Astrocyte of the cerebellum (primary cell): ENCODE measurements at regions not wholly inside any gene's neighbourhood (a gene's known extent, or its start where the extent isn't known, plus 50 kb on each side); places are given as distances from the start of the nearest gene placed in this dataset.

Source experiments
- DNase-seq: peaks from one replicate; pipeline ENCODE4 v3.0.0-alpha.2; 2011; ENCODE audit warnings: low read depth
- H3K4me3 ChIP-seq: 2 replicates; pipeline ENCODE4 v1.5.1; 2011; ENCODE audit warnings: mild to moderate bottlenecking, low read depth, low read length, moderate library complexity
- in situ Hi-C: cut with HindIII; loops from 2 replicates; pipeline ENCODE4 v1.10.0; 2017; ENCODE audit warnings: low sequenced_read_pairs
- TF ChIP-seq, protein P1 (sequence below): IDR thresholded peaks from 2 replicates; pipeline ENCODE4 v1.5.1; 2012; ENCODE audit warnings: low read length, low read depth, moderate library complexity, mild to moderate bottlenecking; ENCODE audit errors: missing control alignments

DNA sequence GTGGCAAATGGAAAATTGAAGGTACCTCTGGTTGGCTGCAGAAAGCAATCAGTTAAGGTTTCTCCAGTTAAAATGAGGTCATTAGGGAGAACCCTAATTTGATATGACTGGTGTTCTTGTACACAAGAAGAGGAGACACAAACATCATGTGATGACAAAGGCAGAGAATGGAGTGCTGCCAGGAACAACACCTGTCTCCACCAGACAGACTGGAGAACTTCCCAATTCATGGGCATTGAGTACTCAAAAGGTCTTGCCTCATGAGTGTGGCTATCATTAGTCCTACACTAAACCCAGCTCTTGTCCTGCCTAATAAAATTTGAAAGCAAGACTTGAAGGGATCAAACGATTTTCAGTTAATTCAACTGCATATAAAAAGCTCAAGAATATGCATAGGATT is 152.6 kb downstream of the PTPN20 start:
- H3K4me3 ChIP-seq: no peak overlapping the region
- DNase-seq: no peak
- TF ChIP-seq, protein P1, sequence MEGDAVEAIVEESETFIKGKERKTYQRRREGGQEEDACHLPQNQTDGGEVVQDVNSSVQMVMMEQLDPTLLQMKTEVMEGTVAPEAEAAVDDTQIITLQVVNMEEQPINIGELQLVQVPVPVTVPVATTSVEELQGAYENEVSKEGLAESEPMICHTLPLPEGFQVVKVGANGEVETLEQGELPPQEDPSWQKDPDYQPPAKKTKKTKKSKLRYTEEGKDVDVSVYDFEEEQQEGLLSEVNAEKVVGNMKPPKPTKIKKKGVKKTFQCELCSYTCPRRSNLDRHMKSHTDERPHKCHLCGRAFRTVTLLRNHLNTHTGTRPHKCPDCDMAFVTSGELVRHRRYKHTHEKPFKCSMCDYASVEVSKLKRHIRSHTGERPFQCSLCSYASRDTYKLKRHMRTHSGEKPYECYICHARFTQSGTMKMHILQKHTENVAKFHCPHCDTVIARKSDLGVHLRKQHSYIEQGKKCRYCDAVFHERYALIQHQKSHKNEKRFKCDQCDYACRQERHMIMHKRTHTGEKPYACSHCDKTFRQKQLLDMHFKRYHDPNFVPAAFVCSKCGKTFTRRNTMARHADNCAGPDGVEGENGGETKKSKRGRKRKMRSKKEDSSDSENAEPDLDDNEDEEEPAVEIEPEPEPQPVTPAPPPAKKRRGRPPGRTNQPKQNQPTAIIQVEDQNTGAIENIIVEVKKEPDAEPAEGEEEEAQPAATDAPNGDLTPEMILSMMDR: no peak
- in situ Hi-C loops: no loop called here

DNA sequence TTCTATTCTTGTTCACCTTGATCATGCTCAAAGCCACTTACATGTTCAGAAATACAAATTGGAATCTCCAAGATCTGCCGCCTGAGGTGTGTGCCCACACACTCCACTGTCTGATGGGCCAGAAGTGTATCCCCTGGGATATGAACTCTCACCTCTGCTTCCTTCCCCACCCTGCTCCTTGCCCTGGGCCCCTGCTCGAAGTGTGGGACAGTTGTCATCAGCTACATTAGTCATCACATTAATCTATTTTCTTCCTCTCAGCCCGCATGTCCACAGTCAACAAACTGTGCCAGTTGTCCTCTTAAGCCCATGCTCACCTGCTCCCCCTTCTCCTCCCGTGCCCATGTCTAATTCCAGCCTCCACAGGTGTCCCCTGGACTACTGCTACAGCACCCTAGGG is 154.7 kb downstream of the PTPN20 start:
- in situ Hi-C loops: no loop called here
- TF ChIP-seq, protein P1: no peak
- no peak for DNase-seq
- no peak overlapping the region for H3K4me3 ChIP-seq

DNA sequence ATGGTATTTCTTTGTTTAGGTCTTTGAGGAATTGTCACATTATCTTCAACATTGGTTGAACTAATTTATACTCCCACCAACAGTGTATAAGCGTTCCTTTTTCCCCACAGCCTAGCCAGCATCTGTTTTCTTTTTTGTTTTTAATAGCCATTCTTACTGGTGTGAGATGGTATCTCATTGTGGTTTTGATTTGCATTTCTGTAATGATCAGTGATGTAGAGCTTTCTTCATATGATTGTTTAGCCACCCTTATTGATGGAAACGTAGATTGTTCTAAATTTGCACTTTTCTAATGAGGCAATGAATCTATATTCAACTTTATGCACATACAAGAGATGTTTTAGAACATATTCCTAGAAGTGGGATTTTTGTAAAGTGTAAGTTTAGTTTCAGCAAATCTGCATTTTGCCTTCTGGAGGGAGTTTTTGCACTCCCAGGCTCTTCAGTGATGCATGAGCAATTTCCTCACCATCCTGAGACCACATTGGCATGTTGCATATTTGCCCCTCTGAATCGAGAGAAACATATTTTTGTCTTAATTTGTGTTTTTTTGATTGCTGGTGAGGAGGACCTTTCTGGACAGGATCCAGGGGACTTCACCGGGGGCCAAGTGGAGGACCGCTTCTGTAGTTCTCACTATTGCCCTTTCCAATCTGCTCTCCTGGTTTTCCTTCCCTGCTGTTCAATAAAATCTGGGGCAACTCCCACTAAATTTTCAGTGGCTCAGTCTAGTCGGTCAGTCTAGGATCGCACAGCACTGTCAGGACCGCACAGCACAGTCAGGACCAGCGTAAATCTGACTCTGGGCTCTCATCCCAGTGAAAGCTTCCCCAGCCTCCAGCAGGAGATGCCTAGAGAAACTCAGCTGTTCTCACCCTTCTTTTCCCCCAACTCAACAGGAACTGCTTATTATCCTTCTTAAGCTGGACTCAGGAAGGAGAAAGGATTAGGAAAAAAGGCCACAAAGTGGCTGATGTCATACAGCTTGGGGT is 157.0 kb downstream of the PTPN20 start:
- DNase-seq: no peak
- H3K4me3 ChIP-seq: no peak overlapping the region
- TF ChIP-seq, protein P1: no peak
- in situ Hi-C loops: no loop called here

DNA sequence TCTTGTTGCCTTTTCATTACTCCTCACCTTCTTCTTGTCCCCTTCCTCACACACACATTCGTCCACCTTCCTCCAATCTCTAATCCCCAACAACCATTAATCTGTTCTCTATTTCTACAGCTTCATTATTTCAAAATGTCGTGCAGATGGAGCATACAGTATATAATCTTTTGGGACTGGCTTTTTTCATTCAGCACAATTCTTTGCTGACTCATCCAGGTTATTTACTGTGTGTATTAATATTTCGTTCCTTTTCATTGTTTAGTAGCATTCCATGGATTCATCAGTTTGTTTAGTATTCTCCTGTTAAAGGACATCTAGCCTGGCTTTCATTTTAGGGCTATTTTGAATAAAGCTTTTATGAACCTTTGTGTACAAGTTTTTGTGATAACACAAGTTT is 159.3 kb downstream of the PTPN20 start:
- no peak overlapping the region for H3K4me3 ChIP-seq
- TF ChIP-seq, protein P1: no peak
- in situ Hi-C loops: no loop called here
- DNase-seq: no peak

DNA sequence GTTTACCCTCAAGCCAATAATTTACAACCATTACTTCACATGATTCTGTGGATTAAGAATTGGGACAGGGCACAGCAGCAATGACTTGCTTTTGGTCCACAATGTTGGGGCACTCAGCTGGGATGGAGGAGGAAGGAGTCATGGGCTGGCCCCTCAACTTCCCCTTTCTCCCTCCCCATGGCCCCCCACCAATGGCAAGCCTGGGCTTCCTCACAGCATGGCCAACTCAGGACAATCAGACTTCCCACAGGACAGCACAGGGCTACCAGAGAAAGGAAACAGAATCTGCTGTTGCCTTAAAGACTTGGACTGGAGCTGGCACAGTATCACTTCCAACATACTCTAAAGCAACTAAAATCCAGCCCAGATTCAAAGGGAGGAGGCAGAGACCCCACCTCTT is 160.7 kb downstream of the PTPN20 start:
- in situ Hi-C loops: no loop called here
- DNase-seq: no peak
- TF ChIP-seq, protein P1: no peak
- no peak overlapping the region for H3K4me3 ChIP-seq

DNA sequence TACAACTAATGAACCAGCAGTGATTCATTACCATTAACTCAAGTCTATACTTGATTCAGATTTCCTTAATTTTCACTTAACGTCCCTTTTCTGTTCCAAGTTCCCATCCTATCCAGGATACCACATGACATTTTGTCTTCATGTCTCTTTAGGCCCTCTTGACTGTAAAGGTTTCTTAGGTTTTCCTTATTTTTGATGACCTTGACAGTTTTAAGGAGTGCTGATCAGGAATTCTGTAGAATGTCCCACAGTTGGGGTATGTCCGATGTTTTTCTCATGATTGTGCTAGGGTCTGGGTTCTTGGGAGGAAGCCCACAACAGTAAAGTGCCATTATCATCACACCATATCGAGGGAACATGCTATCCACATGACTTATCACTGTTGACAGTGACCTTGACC is 162.7 kb downstream of the PTPN20 start:
- in situ Hi-C loops: no loop called here
- TF ChIP-seq, protein P1: no peak
- DNase-seq: no peak
- no peak overlapping the region for H3K4me3 ChIP-seq
